HG02870 (cell line): ENCODE measurements at regions not wholly inside any gene's neighbourhood (a gene's known extent, or its start where the extent isn't known, plus 50 kb on each side); places are given as distances from the start of the nearest gene placed in this dataset.
"Not testable (repeated sequence)": the region's sequence is repeated elsewhere in the genome, so short reads cannot be mapped to it uniquely, and the experiment has no call there.

Experiments used
- ATAC-seq: cut with Tn5 transposase; IDR thresholded peaks from one replicate; pipeline ENCODE4 v1.9.1; 2021; ENCODE audit warnings: mild to moderate bottlenecking, moderate library complexity; ENCODE audit not compliant: unreplicated experiment

DNA sequence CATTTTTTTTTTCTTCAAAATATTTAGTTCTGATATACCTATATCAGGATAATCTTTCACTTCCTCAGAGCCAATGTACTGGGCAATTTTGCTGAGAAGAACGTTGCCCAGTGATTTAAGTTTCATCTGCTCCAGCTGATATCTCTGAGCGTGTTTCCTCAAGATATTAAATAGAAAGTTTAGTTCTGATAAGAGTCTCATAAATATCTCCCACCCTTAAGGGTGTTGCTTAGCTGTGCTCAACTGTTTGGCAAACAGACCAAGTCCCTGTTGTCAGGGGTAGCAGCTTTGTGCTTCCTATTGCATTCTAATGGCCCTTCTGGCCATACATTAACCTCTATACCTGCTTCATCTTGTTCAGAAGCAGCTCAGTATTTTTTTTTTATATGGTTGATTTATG is 84.7 kb upstream of the GPR141 start:
- ATAC-seq, result no peak

DNA sequence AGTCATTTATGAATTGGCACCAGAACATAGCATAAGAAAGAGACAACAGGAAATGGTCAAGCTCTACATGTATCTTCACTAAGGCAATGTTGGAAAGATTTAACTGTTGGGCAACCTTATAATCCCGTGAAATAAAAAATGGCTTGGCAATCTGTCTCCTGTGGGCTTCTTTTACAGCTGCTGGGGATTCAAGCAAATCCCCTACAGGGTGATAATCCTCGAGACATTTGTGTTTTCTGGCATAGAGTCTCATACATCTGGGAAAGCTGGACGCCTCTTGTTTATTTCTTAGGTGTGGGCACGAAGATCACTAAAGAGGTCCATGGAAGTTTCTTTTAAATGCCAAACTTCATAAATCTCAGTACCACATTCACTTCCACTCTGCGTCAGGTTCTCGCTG is 82.2 kb upstream of the GPR141 start:
- ATAC-seq, result no peak

- ATAC-seq, result no peak
Measured at GRCh38 chr7:37604078-37604477, 79.5 kb upstream of the GPR141 start.

DNA sequence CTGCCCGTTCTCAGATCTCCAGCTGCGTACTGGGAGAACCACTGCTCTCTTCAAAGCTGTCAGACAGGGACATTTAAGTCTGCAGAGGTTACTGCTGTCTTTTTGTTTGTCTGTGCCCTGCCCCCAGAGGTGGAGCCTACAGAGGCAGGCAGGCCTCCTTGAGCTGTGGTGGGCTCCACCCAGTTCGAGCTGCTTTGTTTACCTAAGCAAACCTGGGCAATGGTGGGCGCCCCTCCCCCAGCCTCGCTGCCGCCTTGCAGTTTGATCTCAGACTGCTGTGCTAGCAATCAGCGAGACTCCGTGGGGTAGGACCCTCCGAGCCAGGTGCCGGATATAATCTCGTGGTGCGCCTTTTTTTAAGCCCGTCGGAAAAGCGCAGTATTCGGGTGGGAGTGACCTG is 66.2 kb upstream of the GPR141 start:
- not testable (repeated sequence) for ATAC-seq

GRCh38 chr7:37633048-37633447 is 50.5 kb upstream of the GPR141 start:
- no peak for ATAC-seq
